ENCODE measurements at regions not wholly inside any gene's neighbourhood (a gene's known extent, or its start where the extent isn't known, plus 50 kb on each side); places are given as distances from the start of the nearest gene placed in this dataset.

DNA sequence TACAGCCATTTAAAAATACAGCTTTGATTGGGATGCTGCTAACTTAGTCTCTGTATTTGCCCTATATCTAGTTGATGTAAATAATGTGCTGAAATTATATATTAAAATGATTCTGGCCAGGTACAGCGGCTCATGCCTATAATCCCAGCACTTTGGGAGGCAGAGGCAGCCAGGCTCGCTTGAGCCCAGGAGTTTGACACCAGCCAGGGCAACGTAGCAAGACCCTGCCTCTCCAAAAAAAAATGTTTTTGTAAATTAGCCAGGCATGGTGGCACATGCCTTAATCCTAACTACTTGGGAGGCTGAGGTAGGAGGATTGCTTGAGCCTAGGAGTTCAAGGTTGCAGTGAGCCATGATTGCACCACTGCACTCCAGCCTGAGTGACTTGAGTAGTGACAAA is 143.8 kb upstream of the CELF2 start:
- Mint-ChIP-seq H3K27me3 (ENCODE audit: insufficient read depth, low read depth) (peaks cover 4% of the 10 kb centered on the region), H3K4me1 (peaks cover 46% of the 10 kb centered on the region), H3K9me3 (no peaks in the 10 kb centered on the region), H3K4me3 (no peak overlapping the region), H3K27ac (no peak overlapping the region), H3K36me3 (no peaks in the 10 kb centered on the region)
- Histone ChIP-seq H3K9me3 (ENCODE audit: low read depth) (no peaks in the 10 kb centered on the region), H3K9ac (no peak overlapping the region), H3K4me2 (no peak overlapping the region), H3K27me3 (no peaks in the 10 kb centered on the region), H3K4me1 (peaks cover 15% of the 10 kb centered on the region), H2AFZ (replicated peaks) (no peak overlapping the region), H4K20me1 (ENCODE audit: low read depth) (no peaks in the 10 kb centered on the region), H3K36me3 (no peaks in the 10 kb centered on the region), H3K4me3 (no peak overlapping the region), H3K79me2 (ENCODE audit: low read depth) (no peaks in the 10 kb centered on the region), H3F3A (ENCODE audit: low read depth) (no peaks in the 10 kb centered on the region), H3K27ac (no peak overlapping the region)
- DNase-seq (ENCODE audit: low spot score) = no peak
- TF ChIP-seq, protein P1, sequence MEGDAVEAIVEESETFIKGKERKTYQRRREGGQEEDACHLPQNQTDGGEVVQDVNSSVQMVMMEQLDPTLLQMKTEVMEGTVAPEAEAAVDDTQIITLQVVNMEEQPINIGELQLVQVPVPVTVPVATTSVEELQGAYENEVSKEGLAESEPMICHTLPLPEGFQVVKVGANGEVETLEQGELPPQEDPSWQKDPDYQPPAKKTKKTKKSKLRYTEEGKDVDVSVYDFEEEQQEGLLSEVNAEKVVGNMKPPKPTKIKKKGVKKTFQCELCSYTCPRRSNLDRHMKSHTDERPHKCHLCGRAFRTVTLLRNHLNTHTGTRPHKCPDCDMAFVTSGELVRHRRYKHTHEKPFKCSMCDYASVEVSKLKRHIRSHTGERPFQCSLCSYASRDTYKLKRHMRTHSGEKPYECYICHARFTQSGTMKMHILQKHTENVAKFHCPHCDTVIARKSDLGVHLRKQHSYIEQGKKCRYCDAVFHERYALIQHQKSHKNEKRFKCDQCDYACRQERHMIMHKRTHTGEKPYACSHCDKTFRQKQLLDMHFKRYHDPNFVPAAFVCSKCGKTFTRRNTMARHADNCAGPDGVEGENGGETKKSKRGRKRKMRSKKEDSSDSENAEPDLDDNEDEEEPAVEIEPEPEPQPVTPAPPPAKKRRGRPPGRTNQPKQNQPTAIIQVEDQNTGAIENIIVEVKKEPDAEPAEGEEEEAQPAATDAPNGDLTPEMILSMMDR (IDR thresholded peaks at IDR 0.05) = no peak
- TF ChIP-seq EZH2phosphoT487 (IDR thresholded peaks at IDR 0.05) = no peak
- TF ChIP-seq EZH2 (IDR thresholded peaks at IDR 0.05) = no peak

DNA sequence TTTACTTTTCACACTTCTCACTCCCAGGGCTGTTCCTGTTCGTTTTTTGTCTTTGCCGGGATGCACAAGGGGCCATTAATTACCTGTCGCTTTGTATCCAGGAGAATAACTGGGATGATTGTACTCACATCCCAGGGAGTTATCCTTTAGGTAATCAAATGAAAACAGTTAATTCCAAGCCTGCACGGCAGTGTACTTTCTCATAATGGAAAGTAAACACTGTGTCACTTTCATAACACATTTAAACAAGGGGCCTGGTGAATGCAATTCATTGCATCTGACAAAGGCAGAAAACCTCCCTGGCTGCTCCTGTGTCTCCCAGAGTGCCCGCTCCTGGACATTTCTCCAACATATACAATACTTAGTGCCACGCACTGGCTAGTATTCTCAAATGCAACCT is 138.7 kb upstream of the CELF2 start:
- DNase-seq (ENCODE audit: low spot score) = no peak
- Histone ChIP-seq H3K27ac (no peak overlapping the region), H3K9me3 (ENCODE audit: low read depth) (no peaks in the 10 kb centered on the region), H3K9ac (no peak overlapping the region), H3K79me2 (ENCODE audit: low read depth) (no peaks in the 10 kb centered on the region), H3K4me1 (peaks cover 6% of the 10 kb centered on the region), H2AFZ (replicated peaks) (no peak overlapping the region), H3K27me3 (no peaks in the 10 kb centered on the region), H3K4me2 (no peak overlapping the region), H4K20me1 (ENCODE audit: low read depth) (no peaks in the 10 kb centered on the region), H3F3A (ENCODE audit: low read depth) (no peaks in the 10 kb centered on the region), H3K36me3 (no peaks in the 10 kb centered on the region), H3K4me3 (no peak overlapping the region)
- TF ChIP-seq EZH2 (IDR thresholded peaks at IDR 0.05) (no peak), EZH2phosphoT487 (IDR thresholded peaks at IDR 0.05) (no peak)
- TF ChIP-seq, protein P1 (IDR thresholded peaks at IDR 0.05) = no peak
- Mint-ChIP-seq H3K9me3 (no peaks in the 10 kb centered on the region), H3K36me3 (no peaks in the 10 kb centered on the region), H3K27me3 (ENCODE audit: insufficient read depth, low read depth) (no peaks in the 10 kb centered on the region), H3K27ac (no peak overlapping the region), H3K4me3 (no peak overlapping the region), H3K4me1 (peaks cover 19% of the 10 kb centered on the region)

DNA sequence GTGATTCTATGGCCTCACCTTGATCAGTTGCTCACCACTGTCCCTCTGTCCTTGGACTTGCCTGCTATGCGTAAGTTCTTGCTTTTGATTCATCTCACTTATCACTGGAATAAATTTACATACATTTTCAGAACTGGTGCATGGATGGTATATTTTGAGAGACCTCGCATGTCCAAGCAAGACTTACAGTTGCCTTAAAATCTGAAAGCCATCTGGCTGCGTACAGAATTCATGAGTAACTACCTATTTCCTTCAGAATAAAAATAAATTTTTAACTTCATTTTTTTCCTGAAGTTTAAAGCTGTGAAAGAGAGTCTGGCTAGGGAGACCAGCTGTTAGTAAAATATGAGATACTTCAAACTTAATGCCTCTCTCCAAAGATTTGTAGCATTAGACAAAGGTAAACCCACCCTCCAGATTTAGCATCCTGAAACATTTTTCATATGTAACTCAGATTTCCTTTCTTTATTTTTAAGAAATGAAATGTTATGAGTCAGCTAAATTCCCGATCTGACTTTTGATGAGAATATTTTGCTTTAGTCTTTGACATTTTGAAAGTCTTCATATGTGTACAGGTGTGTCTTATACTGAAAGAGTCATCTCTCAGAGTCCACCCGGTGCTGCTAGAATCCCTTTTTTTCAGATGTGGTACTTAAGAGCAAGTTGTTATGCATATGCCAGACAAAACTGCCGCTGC is 136.4 kb upstream of the CELF2 start:
- no peak overlapping the region for H3K4me2 ChIP-seq
- Mint-ChIP-seq H3K9me3 (peaks cover 4% of the 10 kb centered on the region), H3K27me3 (ENCODE audit: insufficient read depth, low read depth) (peaks cover under 1% of the 10 kb centered on the region), H3K4me1 (peaks cover 19% of the 10 kb centered on the region), H3K4me3 (no peak overlapping the region), H3K36me3 (no peaks in the 10 kb centered on the region), H3K27ac (no peak overlapping the region)
- H3F3A ChIP-seq (ENCODE audit: low read depth) = no peaks in the 10 kb centered on the region
- no peaks in the 10 kb centered on the region for H3K36me3 ChIP-seq
- no peak overlapping the region for H3K4me3 ChIP-seq
- peaks cover 6% of the 10 kb centered on the region for H3K4me1 ChIP-seq
- no peak for TF ChIP-seq EZH2 (IDR thresholded peaks at IDR 0.05)
- TF ChIP-seq, protein P1 (IDR thresholded peaks at IDR 0.05) = no peak
- no peak for TF ChIP-seq EZH2phosphoT487 (IDR thresholded peaks at IDR 0.05)
- H4K20me1 ChIP-seq (ENCODE audit: low read depth) = no peaks in the 10 kb centered on the region
- no peak overlapping the region for H2AFZ ChIP-seq (replicated peaks)
- H3K9ac ChIP-seq = no peak overlapping the region
- no peaks in the 10 kb centered on the region for H3K79me2 ChIP-seq (ENCODE audit: low read depth)
- no peaks in the 10 kb centered on the region for H3K9me3 ChIP-seq (ENCODE audit: low read depth)
- H3K27me3 ChIP-seq = no peaks in the 10 kb centered on the region
- H3K27ac ChIP-seq = no peak overlapping the region
- DNase-seq (ENCODE audit: low spot score) = no peak

Data from neural progenitor cell (in vitro differentiated cells).